K562 (cell line): ENCODE measurements at regions not wholly inside any gene's neighbourhood (a gene's known extent, or its start where the extent isn't known, plus 50 kb on each side); places are given as distances from the start of the nearest gene placed in this dataset.

Experiments
- ATAC-seq: fragments of 200-7000 bp; cut with Tn5 transposase; 3 replicates; pipeline ENCODE4 v1.9.1; 2020; ENCODE audit warnings: moderate library complexity
- BruUV-seq: library from RNA; stranded (reverse); fragments of 400-500 nt; replicated peaks from 2 replicates; lab custom pipeline; 2021; lab: Mats Ljungman, UMichigan
- CTCF ChIA-PET: fragments of 300-600 bp; formaldehyde crosslinking; extraction: SDS; loops from one replicate; lab custom pipeline; 2021; ENCODE audit warnings: low intra/inter-chr PET ratio; lab: Yijun Ruan, JAX
- POLR2A ChIA-PET: fragments of 300-600, 350-650 bp; sonication (Branson Sonifier 250); formaldehyde crosslinking; extraction: SDS; loops from one replicate; lab custom pipeline; 2021; ENCODE audit warnings: antibody characterized with exemption, inconsistent platforms; lab: Yijun Ruan, JAX
- DNase-seq, 4 experiments: peaks; one replicate each; pipeline versions ENCODE4 v3.0.0 to v3.0.0-alpha.2; 2011 to 2018; ENCODE audit warnings: low spot score in 3 of 4, mixed read lengths in 3 of 4; ENCODE audit errors: extremely low read depth in 1 of 4
- FAIRE-seq: peaks from 2 replicates; lab custom pipeline; 2011; peaks lifted over from hg19 to GRCh38; lab: Jason Lieb, UNC
- H2AFZ ChIP-seq: 2 replicates; pipeline ENCODE4 v1.6.0; 2011; ENCODE audit warnings: low read depth, low read length, control low read depth, inconsistent platforms
- H3K27ac ChIP-seq: fragments of 200-600 bp; 3 replicates; pipeline ENCODE4 v1.8.0; 2011; ENCODE audit warnings: low read depth, mild to moderate bottlenecking, control low read depth, inconsistent platforms, low read length, moderate library complexity, mixed read lengths; ENCODE audit errors: extremely low read depth
- H3K27me3 ChIP-seq, 2 experiments: fragments of 300-600 bp in 1 of 2; 2 replicates in 1 of 2; 3 replicates in 1 of 2; pipeline versions ENCODE4 v1.6.0 to v1.8.0; 2011; ENCODE audit warnings: inconsistent platforms in 2 of 2, low read length in 2 of 2, mild to moderate bottlenecking in 1 of 2, mixed read lengths in 1 of 2, moderate library complexity in 1 of 2; ENCODE audit not compliant: control insufficient read depth in 2 of 2, insufficient read depth in 2 of 2
- H3K36me3 ChIP-seq: fragments of 300-600 bp; 3 replicates; pipeline ENCODE4 v1.8.0; 2011; ENCODE audit warnings: mild to moderate bottlenecking, low read length, inconsistent platforms; ENCODE audit not compliant: control insufficient read depth, insufficient read depth
- H3K4me1 ChIP-seq, 2 experiments: fragments of 200-600 bp in 1 of 2; replicated peaks in 1 of 2; 2 replicates in 1 of 2; 3 replicates in 1 of 2; pipeline versions ENCODE4 v1.5.1 to v1.8.0; 2011; ENCODE audit warnings: inconsistent platforms in 2 of 2, low read length in 2 of 2, mild to moderate bottlenecking in 1 of 2, mixed read lengths in 1 of 2, moderate library complexity in 1 of 2; ENCODE audit not compliant: control insufficient read depth in 2 of 2, insufficient read depth in 2 of 2
- H3K4me2 ChIP-seq: 2 replicates; pipeline ENCODE4 v1.6.1; 2011; ENCODE audit warnings: low read length, control low read depth, inconsistent platforms, mixed read lengths; ENCODE audit not compliant: insufficient read depth
- H3K4me3 ChIP-seq: fragments of 200-600 bp; sonication (generic), shearing (Covaris generic); 2 replicates; pipeline ENCODE4 v1.5.1; 2016; ENCODE audit warnings: control low read depth, inconsistent platforms
- H3K79me2 ChIP-seq: fragments of 200-600 bp; 3 replicates; pipeline ENCODE4 v1.8.0; 2011; ENCODE audit warnings: low read length, inconsistent platforms; ENCODE audit not compliant: control insufficient read depth, insufficient read depth
- H3K9ac ChIP-seq, 2 experiments: 2 replicates each; pipeline versions ENCODE4 v1.6.0 to v1.6.1; 2011; ENCODE audit warnings: low read depth in 2 of 2, low read length in 2 of 2, control low read depth in 1 of 2, inconsistent platforms in 1 of 2, mild to moderate bottlenecking in 1 of 2, mixed read lengths in 1 of 2; ENCODE audit not compliant: insufficient read depth in 1 of 2
- H3K9me1 ChIP-seq: one replicate; pipeline ENCODE4 v1.6.0; 2011; ENCODE audit warnings: inconsistent platforms, mild to moderate bottlenecking, low read length, moderate library complexity; ENCODE audit not compliant: control insufficient read depth, insufficient read depth
- H3K9me3 ChIP-seq: replicated peaks from 2 replicates; pipeline ENCODE4 v1.5.1; 2011; ENCODE audit warnings: low read depth, low read length, inconsistent platforms; ENCODE audit not compliant: control insufficient read depth, insufficient read depth
- H4K20me1 ChIP-seq: replicated peaks from 2 replicates; pipeline ENCODE4 v1.6.1; 2011; ENCODE audit warnings: low read length, inconsistent platforms, mixed read lengths; ENCODE audit not compliant: control insufficient read depth, insufficient read depth
- HDAC3 ChIP-seq: fragments of 450-650 bp; IDR thresholded peaks from 2 replicates; pipeline ENCODE4 v1.6.1; 2018; ENCODE audit warnings: borderline replicate concordance, mild to moderate bottlenecking, moderate library complexity; ENCODE audit not compliant: partially characterized antibody
- MBD2 ChIP-seq: sonication (generic); IDR thresholded peaks from 2 replicates; pipeline ENCODE4 v1.6.1; 2016; ENCODE audit warnings: low read depth, borderline replicate concordance
- NR4A1 ChIP-seq, 2 experiments: fragments of 250-450 bp in 1 of 2; fragments of 450-650 bp in 1 of 2; sonication (Bioruptor Pico) in 1 of 2; IDR thresholded peaks; 2 replicates each; pipeline versions ENCODE4 v1.4.0 to v1.6.1; 2016 to 2020; ENCODE audit warnings: mild to moderate bottlenecking in 2 of 2, missing compliant biosample characterization in 1 of 2, missing genetic modification characterization in 1 of 2, moderate library complexity in 1 of 2
- SREBF2 ChIP-seq: sonication (generic); formaldehyde crosslinking; IDR thresholded peaks from 2 replicates; pipeline ENCODE4 v1.4.0; 2020; ENCODE audit warnings: mild to moderate bottlenecking, missing genetic modification reagents
- U2AF1 ChIP-seq: fragments of 200-400 bp; formaldehyde crosslinking; optimal IDR thresholded peaks from 2 replicates; pipeline ENCODE3; 2017; ENCODE audit warnings: mild to moderate bottlenecking, low read depth, low read length, moderate library complexity
- ZNF318 ChIP-seq, 2 experiments: fragments of 450-650 bp; IDR thresholded peaks; 2 replicates each; pipeline ENCODE4 v1.6.1; 2016; ENCODE audit warnings: mild to moderate bottlenecking in 2 of 2, borderline replicate concordance in 1 of 2, low read depth in 1 of 2, moderate library complexity in 1 of 2
- WGBS: fragments of 100-300 bp; shearing (Covaris generic); methylation state at CpG from one replicate; pipeline ENCODE4 v1.1.6; 2016; ENCODE audit warnings: low coverage, mixed read lengths; ENCODE audit not compliant: insufficient coverage; ENCODE audit errors: missing lambda C conversion rate; 5-methylcytosine and 5-hydroxymethylcytosine counted together
- in situ Hi-C: fragments of 300-500 bp; cut with MboI; formaldehyde crosslinking; loops from 4 replicates; pipeline ENCODE4 v1.15.0; 2018; ENCODE audit warnings: inconsistent platforms, mixed read lengths
- intact Hi-C: fragments of 100-400 bp; cut with micrococcal nuclease; formaldehyde crosslinking; loops from 2 replicates; pipeline ENCODE4 v1.14.2; 2022
- TF ChIP-seq, protein P1 (sequence below): fragments of 450-650 bp; IDR thresholded peaks from 2 replicates; pipeline ENCODE4 v1.6.1; 2016; ENCODE audit warnings: antibody characterized with exemption

DNA sequence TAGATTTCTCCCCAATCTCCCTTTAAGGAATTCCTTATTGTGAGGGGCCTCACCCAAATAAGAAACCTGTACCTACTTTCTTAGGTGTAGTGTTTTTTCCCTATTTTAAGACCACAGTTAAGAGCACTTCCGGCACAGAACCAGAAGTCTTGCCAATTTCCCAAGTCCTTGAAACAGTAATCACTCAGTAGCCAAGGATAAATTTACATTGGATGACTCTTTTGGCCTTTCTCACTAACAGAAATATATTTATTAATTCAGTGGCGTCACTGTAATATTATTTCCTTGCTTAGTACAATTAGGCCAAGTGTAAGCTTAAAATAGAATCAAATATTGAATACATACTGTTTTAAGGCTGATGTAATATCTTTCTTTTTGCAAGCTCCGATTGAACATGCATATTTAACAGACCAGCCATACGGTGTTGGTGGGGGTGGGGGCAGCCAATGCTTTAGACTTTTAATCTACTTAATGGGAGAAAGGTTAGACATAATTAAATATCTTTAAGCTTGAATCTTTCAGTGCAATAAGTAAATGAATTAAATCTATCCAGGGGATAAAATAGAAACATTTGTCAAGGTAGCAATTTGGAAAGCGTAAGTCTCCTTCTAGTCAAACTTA is 50.8 kb upstream of the ITGA6 start:
- TF ChIP-seq U2AF1 (no peak), ZNF318 (IDR thresholded peaks at IDR 0.05; ENCODE audit: borderline replicate concordance in 1 of 2, low read depth in 1 of 2) (no peak), SREBF2 (CRISPR knock-in tag) (no peak), HDAC3 (no peak), NR4A1 (CRISPR knock-in tag; IDR thresholded peaks at IDR 0.05) (no peak), NR4A1 (tag; IDR thresholded peaks at IDR 0.05) (no peak), MBD2 (no peak)
- TF ChIP-seq, protein P1, sequence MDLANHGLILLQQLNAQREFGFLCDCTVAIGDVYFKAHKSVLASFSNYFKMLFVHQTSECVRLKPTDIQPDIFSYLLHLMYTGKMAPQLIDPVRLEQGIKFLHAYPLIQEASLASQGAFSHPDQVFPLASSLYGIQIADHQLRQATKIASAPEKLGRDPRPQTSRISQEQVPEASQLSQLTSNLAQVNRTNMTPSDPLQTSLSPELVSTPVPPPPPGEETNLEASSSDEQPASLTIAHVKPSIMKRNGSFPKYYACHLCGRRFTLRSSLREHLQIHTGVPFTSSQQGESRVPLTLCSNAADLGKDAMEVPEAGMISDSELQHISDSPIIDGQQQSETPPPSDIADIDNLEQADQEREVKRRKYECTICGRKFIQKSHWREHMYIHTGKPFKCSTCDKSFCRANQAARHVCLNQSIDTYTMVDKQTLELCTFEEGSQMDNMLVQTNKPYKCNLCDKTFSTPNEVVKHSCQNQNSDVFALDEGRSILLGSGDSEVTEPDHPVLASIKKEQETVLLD: no peak
- H2AFZ ChIP-seq: no peak overlapping the region
- POLR2A ChIA-PET: no interaction called here

More for the DNA sequence above, 50.8 kb upstream of the ITGA6 start:
- H4K20me1 ChIP-seq: no peaks in the 10 kb centered on the region
- intact Hi-C loops: no loop called here
- FAIRE-seq: no peak
- H3K9ac ChIP-seq: no peak overlapping the region
- WGBS: under 1% methylated on average over 5 of the region's 5 CpGs
- H3K4me1 ChIP-seq: no peaks in the 10 kb centered on the region
- H3K9me3 ChIP-seq: no peaks in the 10 kb centered on the region
- H3K4me2 ChIP-seq: no peak overlapping the region
- H3K79me2 ChIP-seq: no peaks in the 10 kb centered on the region
- CTCF ChIA-PET: no interaction called here
- in situ Hi-C loops: no loop called here
- no peak for DNase-seq
- no peaks in the 10 kb centered on the region for H3K36me3 ChIP-seq
- no TSS peak for BruUV-seq
- 0 out of 5 replicates have a peak, but pooled peaks cover 0 to 4% of the 10 kb centered on the region in 2 experiments for H3K27me3 ChIP-seq
- H3K4me3 ChIP-seq: no peak overlapping the region
- ATAC-seq: no peak
- H3K27ac ChIP-seq: no peak overlapping the region
- no peaks in the 10 kb centered on the region for H3K9me1 ChIP-seq
